IPS-18a (cell line): ENCODE measurements at regions not wholly inside any gene's neighbourhood (a gene's known extent, or its start where the extent isn't known, plus 50 kb on each side); places are given as distances from the start of the nearest gene placed in this dataset.

ENCODE experiments used
- H3K27ac ChIP-seq: one replicate; pipeline ENCODE4 v1.5.1; 2013; ENCODE audit warnings: low read length
- H3K27me3 ChIP-seq: one replicate; pipeline ENCODE4 v1.6.1; 2013; ENCODE audit warnings: mild to moderate bottlenecking, low read length; ENCODE audit not compliant: control insufficient read depth, insufficient read depth
- H3K36me3 ChIP-seq: one replicate; pipeline ENCODE4 v1.6.1; 2013; ENCODE audit warnings: low read depth, low read length; ENCODE audit not compliant: control insufficient read depth
- H3K4me1 ChIP-seq: one replicate; pipeline ENCODE4 v1.6.1; 2013; ENCODE audit warnings: low read depth, low read length; ENCODE audit not compliant: control insufficient read depth
- H3K4me3 ChIP-seq: one replicate; pipeline ENCODE4 v1.5.1; 2013; ENCODE audit warnings: low read length
- H3K9ac ChIP-seq: one replicate; pipeline ENCODE4 v1.6.1; 2013; ENCODE audit warnings: mild to moderate bottlenecking, low read length, moderate library complexity
- H3K9me3 ChIP-seq: one replicate; pipeline ENCODE4 v1.6.1; 2013; ENCODE audit warnings: low read depth, low read length; ENCODE audit not compliant: control insufficient read depth

GRCh38 chr4:182174979-182175378 lies 68.2 kb upstream of the TENM3 start:
- Histone ChIP-seq H3K27ac (no peak overlapping the region), H3K4me3 (no peak overlapping the region), H3K4me1 (peaks cover 25% of the 10 kb centered on the region), H3K27me3 (no peaks in the 10 kb centered on the region), H3K36me3 (no peaks in the 10 kb centered on the region), H3K9ac (no peak overlapping the region), H3K9me3 (no peaks in the 10 kb centered on the region)

- Histone ChIP-seq H3K9me3 (no peaks in the 10 kb centered on the region), H3K4me3 (no peak overlapping the region), H3K36me3 (no peaks in the 10 kb centered on the region), H3K27ac (no peak overlapping the region), H3K4me1 (peaks cover 30% of the 10 kb centered on the region), H3K27me3 (no peaks in the 10 kb centered on the region), H3K9ac (no peak overlapping the region)
These were observed 67.2 kb upstream of the TENM3 start for GRCh38 chr4:182175788-182176519.

- H3K27ac ChIP-seq, result no peak overlapping the region
- no peaks in the 10 kb centered on the region for H3K27me3 ChIP-seq
- H3K9ac ChIP-seq, result no peak overlapping the region
- no peak overlapping the region for H3K4me3 ChIP-seq
- H3K9me3 ChIP-seq, result no peaks in the 10 kb centered on the region
- no peaks in the 10 kb centered on the region for H3K36me3 ChIP-seq
- H3K4me1 ChIP-seq, result peaks cover 34% of the 10 kb centered on the region
These were observed 66.0 kb upstream of the TENM3 start for GRCh38 chr4:182177166-182177565.

- Histone ChIP-seq H3K4me1 (peaks cover 34% of the 10 kb centered on the region), H3K27ac (no peak overlapping the region), H3K4me3 (peak overlapping the region; percentile 23), H3K36me3 (no peaks in the 10 kb centered on the region), H3K27me3 (no peaks in the 10 kb centered on the region), H3K9ac (peak overlapping the region; percentile 49), H3K9me3 (no peaks in the 10 kb centered on the region)
These were observed 64.1 kb upstream of the TENM3 start for GRCh38 chr4:182179105-182179504.

- Histone ChIP-seq H3K4me3 (peak overlapping the region; percentile 23), H3K27ac (no peak overlapping the region), H3K4me1 (peaks cover 31% of the 10 kb centered on the region), H3K36me3 (no peaks in the 10 kb centered on the region), H3K9me3 (no peaks in the 10 kb centered on the region), H3K27me3 (no peaks in the 10 kb centered on the region), H3K9ac (peak overlapping the region; percentile 49)
These were observed 63.5 kb upstream of the TENM3 start for GRCh38 chr4:182179751-182180150.

GRCh38 chr4:182185491-182185890 lies 57.7 kb upstream of the TENM3 start:
- Histone ChIP-seq H3K9me3 (no peaks in the 10 kb centered on the region), H3K27me3 (no peaks in the 10 kb centered on the region), H3K36me3 (no peaks in the 10 kb centered on the region), H3K4me1 (peaks cover 15% of the 10 kb centered on the region), H3K27ac (no peak overlapping the region), H3K9ac (no peak overlapping the region), H3K4me3 (no peak overlapping the region)

GRCh38 chr4:182187674-182188073 lies 55.5 kb upstream of the TENM3 start:
- H3K9me3 ChIP-seq, result no peaks in the 10 kb centered on the region
- no peak overlapping the region for H3K4me3 ChIP-seq
- H3K9ac ChIP-seq, result no peak overlapping the region
- H3K27me3 ChIP-seq, result no peaks in the 10 kb centered on the region
- no peaks in the 10 kb centered on the region for H3K36me3 ChIP-seq
- H3K27ac ChIP-seq, result no peak overlapping the region
- H3K4me1 ChIP-seq, result peaks cover 10% of the 10 kb centered on the region

- Histone ChIP-seq H3K4me1 (peaks cover 10% of the 10 kb centered on the region), H3K27me3 (no peaks in the 10 kb centered on the region), H3K36me3 (no peaks in the 10 kb centered on the region), H3K27ac (no peak overlapping the region), H3K9ac (no peak overlapping the region), H3K4me3 (no peak overlapping the region), H3K9me3 (no peaks in the 10 kb centered on the region)
These were observed 54.6 kb upstream of the TENM3 start for GRCh38 chr4:182188622-182189021.

GRCh38 chr4:182189103-182189878 lies 53.9 kb upstream of the TENM3 start:
- no peaks in the 10 kb centered on the region for H3K9me3 ChIP-seq
- H3K9ac ChIP-seq, result no peak overlapping the region
- H3K27me3 ChIP-seq, result no peaks in the 10 kb centered on the region
- H3K4me1 ChIP-seq, result peaks cover 10% of the 10 kb centered on the region
- H3K36me3 ChIP-seq, result no peaks in the 10 kb centered on the region
- H3K4me3 ChIP-seq, result no peak overlapping the region
- H3K27ac ChIP-seq, result no peak overlapping the region

GRCh38 chr4:182190306-182190705 lies 52.9 kb upstream of the TENM3 start:
- Histone ChIP-seq H3K9ac (no peak overlapping the region), H3K9me3 (no peaks in the 10 kb centered on the region), H3K36me3 (no peaks in the 10 kb centered on the region), H3K4me3 (no peak overlapping the region), H3K27me3 (no peaks in the 10 kb centered on the region), H3K4me1 (peaks cover 10% of the 10 kb centered on the region), H3K27ac (no peak overlapping the region)

- Histone ChIP-seq H3K9ac (no peak overlapping the region), H3K27ac (no peak overlapping the region), H3K9me3 (no peaks in the 10 kb centered on the region), H3K27me3 (no peaks in the 10 kb centered on the region), H3K4me3 (no peak overlapping the region), H3K4me1 (peaks cover 14% of the 10 kb centered on the region), H3K36me3 (no peaks in the 10 kb centered on the region)
These were observed 50.6 kb upstream of the TENM3 start for GRCh38 chr4:182192511-182193181.
